A204.1 (cell line): ENCODE measurements at regions not wholly inside any gene's neighbourhood (a gene's known extent, or its start where the extent isn't known, plus 50 kb on each side); places are given as distances from the start of the nearest gene placed in this dataset.

Experiments
- FAIRE-seq: peaks from 2 replicates; lab custom pipeline; 2012; peaks lifted over from hg19 to GRCh38; lab: Jason Lieb, UNC

DNA sequence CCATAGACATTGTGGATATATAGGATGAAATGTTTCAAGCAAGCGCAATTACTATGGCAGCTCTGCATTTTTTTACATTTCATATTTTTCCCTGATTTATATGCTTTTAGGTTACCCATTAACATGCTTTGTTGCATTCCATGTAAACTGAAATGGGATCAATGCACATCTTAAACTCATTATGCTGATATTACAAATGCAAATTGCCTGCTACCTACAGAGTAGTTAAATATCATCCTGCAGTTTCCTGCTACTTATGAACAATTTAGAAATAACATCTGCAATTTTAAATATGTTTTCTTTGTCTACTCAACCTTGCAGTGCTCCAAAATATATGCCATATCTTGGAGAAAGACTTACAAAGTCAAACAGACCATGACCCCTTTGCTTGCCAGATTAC lies 526.9 kb upstream of the NECTIN3 start:
- no peak for FAIRE-seq

DNA sequence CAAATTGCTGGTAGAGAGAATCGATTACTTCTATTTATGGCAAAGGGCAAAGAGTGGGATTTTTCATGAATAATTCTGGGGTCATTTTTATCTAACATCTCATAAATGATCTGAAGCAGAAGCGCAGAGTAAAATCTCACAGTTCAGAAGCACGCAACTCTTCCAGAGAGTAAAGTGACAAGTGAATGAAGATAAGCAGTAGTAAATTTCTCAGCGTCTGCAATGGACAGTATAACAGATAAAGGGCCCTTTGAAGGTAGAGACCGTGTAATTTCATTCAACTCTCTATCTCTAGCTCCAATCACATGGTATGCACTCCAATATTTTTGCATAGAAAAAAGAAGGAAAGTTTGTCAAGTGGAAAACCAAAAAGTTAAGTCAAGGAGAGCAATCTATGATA lies 521.1 kb upstream of the NECTIN3 start:
- no peak for FAIRE-seq

DNA sequence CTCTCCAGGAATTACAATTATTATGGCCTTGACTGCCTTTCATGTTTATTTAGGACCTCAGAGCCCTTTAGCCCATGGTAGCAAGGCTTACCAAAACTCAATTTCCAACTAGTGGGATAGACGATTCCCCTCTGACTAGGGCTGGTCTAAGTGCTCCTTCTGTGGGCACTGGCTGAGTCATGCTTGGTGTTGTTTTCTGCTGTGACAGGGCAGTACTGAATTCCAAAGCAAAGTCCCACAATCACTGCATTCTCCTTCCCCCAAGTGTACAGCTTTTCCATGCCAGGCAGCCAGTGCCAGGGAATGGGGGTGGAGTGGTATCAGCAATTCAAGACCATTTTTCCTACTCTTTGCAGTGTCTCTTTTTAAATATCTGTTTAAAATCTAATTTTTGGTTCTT lies 509.0 kb upstream of the NECTIN3 start:
- FAIRE-seq: no peak

DNA sequence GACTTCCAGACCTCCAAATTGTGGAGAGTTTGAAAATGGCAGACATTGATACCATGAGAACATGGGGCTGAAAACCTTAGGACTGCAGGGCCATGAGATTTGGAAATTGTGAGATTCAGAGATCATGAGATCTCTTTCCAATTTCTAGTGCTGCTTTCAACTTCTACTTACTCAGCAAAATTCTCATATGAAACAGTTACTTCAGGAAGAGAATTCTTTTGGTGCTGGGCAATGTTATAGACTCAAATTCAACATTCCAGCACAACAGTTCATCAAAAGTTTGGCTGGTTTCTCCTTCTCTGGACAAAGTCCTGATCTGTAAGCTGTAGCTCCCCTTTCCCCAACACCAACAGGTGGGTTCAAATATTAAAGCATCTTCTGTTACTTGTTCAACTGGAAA lies 506.9 kb upstream of the NECTIN3 start:
- FAIRE-seq: no peak

DNA sequence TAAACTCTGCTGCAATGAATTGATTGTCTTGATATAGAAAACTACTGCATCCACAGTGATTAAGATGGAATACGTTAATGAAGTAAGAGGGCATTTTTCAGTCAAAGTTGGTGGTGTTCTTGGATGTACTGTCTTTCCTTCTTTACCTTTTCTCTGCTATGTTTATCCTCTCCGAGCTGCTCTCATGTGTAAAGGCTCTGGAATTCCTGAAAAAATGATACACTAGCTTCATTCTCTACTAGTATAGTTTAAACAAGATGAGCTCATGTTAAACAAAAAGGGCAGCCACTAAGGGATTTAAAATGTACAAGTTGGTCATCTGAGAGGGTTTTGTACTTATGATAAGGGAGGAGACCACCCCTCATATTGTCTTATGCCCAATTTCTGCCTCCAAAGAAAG lies 504.6 kb upstream of the NECTIN3 start:
- no peak for FAIRE-seq

DNA sequence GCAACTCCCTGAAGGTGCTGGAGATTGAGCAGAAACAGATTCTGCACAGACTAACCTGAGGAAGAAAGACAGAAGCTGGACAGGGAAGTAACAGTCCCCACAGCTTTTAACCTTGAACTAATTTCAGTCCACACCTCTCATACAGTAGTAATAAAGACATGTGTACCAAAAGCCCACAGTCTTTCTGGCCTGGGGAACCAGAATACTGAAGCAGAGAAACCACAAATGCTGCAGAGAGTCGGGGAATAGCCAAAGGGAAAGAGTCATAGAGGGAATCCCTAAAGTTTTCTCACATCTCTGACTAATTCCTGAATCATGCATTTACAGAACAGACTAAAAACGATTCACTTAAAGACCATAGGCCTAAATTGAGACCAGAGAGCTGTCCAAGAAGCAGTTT lies 503.4 kb upstream of the NECTIN3 start:
- FAIRE-seq: no peak

DNA sequence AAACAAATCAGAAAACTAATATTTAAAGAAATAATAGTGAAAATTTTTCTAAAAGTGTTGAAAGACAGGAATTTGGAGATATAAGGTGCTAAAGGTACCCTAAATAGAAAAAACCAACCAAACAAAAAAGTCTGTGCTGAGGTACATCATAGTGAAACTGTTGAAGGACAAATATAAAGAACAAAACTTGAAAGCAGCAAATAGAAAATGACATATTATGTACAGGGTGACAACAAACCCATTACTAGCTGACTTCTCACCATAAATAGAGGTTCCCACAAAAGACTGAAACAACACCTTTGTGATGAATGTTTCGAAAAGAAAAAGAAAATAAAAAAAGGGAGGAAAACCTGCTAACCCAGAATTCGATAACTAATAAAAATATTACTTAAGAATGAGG lies 502.5 kb upstream of the NECTIN3 start:
- FAIRE-seq: no peak

DNA sequence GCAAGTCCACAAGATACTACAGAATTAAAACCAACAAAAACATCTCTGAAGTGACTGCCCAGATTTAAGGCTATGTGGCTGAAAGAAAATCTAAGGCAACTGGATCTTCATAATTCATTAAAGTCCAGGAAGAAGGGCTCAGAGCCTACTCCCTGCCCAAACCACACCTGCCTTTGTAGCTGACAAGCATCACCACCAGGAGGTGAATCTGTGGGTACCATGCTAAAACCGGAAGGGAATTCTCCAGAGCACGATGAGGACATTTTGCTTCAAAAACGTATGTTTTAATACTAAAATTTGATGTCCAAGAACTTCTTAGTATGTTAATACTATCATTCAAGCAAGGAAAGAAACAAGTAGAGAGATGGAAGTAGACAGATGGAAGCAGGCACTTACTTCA lies 495.9 kb upstream of the NECTIN3 start:
- no peak for FAIRE-seq

DNA sequence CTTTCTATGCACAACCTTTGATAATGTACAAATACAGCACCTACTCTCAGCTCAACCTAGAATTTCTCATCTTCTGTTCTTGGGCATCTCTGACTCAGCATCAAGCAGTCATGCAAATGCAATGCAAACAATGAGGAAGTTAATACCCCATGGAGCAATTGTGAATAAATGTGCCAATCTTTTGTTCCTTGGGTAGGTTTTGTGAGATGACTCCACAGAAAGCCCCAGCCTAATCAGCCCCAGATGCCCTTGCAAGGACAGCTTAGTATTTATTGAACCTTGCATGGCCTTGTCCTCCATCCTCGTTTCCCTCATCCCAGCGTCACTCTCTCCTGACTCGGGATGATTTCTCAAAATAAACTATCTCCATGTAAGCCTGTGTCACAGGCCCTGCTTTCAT lies 494.7 kb upstream of the NECTIN3 start:
- no peak for FAIRE-seq

DNA sequence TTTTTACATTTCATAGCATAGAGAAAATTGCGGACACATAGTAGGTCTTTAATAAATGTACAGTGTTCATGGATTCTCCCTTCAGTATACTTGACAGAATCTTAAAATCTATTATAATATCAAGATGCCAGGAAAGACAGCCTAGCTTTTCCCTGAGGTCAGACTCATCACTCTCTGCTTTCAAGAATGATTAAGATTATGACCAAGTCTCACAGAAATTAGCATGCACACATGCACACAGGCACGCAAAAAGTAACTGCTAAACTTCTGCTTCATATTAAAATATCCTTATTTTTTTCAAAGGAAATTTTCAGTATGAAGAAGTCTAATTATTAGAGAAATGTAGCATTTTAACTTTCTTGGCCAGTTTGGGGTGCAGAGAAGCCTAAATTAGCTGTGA lies 493.8 kb upstream of the NECTIN3 start:
- FAIRE-seq: no peak

DNA sequence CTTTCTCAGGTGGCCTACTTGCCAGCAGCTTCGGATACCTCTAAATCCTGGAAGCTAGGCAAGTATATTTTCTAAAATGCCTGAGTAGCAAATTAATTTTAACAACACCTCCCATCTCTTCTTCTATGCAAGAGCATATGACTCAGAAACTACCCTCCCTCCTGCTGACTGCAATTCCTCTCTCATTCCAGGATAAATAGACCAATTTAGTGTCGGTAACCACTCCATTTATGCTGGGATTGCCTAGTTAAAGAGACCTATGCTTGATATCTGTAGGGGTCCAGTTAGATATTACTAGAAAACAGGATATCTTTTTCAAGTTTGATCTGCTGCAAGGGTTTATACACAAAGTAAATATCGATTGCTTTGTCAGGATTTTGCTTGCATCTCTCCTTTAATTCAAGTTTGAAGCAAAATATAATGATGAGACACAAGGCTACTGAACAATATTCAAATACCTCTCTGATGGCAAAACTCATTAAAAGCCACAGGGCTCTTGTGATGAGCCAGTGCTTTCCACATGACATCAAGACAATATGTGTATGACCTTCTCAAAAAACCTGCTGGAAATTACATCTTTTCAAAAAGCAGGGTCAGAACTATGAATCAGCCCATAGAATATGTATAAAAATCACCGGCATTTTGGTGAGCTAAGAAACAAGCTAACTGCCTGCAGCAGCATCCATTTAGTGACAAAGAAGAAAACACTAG lies 491.6 kb upstream of the NECTIN3 start:
- no peak for FAIRE-seq

DNA sequence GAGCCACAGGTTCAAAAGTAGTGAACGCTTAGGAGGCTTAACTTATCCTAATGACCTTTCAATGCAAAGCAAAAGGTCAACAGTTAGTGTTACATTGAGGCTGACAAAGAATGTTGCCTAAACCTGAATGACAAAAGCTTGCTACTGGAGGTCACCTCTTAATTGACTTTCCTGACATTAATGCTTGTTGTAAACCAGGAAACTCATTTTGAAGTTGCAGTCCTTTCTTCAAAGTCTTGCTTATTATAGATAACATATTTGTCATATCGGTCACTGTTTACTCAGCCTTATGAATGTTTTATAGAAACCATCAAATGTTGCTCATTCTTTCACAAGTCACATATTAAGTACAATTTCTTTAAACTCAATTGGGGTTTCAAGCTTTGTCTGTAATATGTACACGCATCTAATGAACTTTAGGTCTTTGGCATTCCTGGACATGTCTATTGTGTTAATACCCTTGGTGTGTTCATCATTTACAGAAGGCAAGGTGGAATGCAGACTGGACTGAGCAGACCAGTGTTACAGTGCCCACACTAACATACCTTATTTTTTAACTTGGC lies 488.2 kb upstream of the NECTIN3 start:
- no peak for FAIRE-seq

DNA sequence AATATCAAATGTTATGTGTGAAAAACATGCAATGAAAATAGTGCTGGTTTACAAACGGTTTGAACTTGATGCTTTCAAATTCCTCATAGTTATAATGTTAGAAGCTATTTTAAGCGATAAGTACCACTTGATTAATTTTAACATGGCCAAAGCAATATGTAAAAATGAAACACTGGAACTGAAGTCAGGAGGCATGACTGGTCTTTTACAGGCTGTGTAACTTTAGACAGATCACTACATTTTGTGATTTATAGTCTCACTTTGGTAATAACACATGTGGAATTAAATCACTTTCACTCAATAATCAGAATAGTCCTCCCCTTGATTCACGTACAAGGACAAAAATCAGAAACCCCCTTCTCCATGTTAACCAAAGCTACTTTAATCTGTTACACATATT lies 482.7 kb upstream of the NECTIN3 start:
- FAIRE-seq: no peak

DNA sequence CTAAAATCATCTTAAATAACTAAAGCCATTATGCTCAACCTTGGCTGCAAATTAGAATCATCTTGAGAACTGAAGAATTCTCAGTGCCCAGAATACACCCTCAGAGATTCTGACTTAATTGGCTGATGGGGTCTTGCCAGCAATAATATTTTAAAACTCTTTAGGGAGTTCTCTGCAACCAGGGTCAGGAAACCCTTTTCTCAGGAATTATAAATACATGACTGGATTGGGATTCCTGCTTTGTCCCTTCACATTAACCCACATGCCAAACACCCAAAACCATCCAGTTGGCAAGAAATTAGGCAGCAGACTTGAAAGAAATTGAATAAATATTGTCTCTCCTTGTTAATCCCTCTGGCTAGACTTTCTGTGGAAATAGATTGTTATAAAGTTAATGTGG lies 482.3 kb upstream of the NECTIN3 start:
- no peak for FAIRE-seq

DNA sequence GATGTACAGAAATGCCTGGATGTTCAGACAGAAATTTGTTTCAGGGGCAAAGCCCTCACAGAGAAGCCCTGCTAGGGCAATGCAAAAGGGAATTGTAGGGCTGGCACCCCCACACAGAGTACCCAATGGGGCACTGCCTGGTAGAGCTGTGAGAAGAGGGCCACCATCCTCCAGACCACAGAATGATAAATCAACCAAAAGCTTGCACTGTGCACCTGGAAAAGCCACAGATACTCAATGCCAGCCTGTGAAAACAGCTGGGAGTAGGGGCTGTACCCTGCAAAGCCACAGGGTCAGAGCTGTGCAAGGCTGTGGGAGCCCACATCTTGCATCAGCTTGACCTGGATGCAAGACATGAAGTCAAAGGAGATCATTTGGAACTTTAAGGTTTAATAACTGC lies 477.9 kb upstream of the NECTIN3 start:
- FAIRE-seq: no peak

DNA sequence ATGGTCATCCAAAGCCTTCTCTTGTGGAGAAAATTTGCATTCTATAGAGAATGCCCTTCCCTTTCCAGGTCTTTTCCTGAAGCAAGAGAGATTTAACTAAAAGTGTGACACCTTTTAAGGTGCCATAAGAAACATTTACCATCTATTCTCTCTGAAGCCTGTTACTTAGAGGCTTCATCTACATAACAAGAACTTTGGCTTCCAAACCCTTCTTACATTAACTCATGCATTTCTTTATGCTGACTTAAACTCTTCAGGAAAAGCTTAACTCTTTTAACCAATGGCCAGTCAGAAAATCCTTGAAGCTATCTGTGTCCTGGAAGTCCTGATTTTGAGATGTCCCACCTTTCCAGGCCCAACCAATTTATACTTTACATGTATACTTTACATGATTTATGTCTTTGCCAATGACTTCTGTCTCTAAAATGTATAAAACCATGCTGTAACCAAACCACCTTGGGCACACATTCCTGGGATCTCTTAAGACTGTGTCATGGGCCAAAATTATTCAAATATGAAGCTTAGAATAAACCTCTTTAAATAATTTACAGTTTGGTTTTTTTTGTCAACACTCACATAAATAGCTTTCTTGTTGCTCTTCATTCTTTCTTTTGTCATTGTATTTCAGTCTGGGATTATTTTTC lies 472.6 kb upstream of the NECTIN3 start:
- no peak for FAIRE-seq

DNA sequence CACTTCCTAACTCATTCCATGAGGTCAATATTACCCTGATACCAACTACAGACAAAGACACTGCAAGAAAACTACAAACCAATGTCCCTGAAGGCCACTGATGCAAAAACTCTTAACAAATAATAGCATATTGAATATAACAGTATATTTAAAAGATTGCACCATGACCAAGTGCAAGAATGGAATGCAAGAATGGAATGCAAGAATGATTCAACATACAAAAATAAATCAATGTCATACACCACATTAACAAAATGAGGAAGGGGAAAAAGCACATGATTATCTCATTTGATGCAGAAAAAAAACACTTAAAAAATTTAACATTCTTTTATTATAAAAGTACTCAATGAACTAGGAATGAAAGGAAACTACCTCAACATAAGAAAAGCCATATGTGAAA lies 463.1 kb upstream of the NECTIN3 start:
- FAIRE-seq: no peak

DNA sequence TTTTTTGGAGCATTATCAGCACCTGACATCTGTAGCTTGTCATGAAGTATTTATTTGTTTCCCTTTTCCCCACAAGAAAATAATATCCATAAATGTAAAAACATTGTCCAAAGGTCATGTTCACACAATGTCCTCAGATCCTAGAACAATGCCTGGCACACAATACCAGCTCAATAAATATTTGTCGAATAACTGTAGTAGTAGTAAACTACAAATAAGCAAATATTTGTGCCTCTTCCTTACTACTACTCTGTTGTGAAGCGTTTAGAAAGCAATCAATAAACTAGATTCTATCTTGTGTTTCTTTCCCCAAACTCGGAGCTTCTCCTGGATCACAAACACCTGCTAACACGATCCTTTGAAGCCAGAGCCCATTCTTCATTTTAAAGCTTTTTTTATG lies 459.6 kb upstream of the NECTIN3 start:
- FAIRE-seq: no peak

DNA sequence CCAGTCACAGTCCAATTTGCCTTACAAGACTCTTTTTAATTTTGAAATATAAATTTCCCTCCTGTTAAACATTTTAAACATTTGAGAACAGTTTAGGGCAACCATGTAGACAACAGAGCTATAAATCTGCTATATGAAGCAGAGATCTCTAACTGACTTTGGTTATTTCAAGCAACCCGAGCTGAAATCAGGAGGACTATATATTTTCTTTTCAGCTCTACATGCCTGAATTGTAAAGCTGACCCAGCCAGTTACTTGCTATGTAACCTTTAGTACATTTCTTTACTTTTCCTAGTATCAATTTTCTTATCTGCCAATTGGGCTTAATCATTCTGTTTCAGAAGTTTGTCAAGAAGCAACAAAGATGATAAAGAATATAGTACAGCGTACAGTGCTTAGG lies 457.4 kb upstream of the NECTIN3 start:
- FAIRE-seq: no peak

DNA sequence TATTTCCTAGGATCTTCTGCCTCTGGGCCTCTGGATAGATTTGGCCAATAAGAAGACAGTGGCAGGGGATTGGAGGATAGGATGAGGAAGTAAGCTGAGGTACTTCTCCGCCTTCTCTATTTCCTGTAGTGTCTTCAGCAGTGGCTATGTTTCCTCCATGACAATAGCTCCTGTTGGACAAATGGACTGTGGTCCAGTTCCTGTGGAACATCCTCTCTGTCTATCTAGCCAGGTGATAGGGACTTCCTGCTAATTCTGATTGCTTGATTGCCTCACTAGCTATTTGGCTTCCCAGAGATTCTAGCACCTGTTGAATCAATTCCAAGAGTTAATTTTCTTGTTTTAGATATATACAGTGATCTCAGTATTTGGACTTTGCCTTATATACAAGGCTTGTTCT lies 456.2 kb upstream of the NECTIN3 start:
- FAIRE-seq: no peak

DNA sequence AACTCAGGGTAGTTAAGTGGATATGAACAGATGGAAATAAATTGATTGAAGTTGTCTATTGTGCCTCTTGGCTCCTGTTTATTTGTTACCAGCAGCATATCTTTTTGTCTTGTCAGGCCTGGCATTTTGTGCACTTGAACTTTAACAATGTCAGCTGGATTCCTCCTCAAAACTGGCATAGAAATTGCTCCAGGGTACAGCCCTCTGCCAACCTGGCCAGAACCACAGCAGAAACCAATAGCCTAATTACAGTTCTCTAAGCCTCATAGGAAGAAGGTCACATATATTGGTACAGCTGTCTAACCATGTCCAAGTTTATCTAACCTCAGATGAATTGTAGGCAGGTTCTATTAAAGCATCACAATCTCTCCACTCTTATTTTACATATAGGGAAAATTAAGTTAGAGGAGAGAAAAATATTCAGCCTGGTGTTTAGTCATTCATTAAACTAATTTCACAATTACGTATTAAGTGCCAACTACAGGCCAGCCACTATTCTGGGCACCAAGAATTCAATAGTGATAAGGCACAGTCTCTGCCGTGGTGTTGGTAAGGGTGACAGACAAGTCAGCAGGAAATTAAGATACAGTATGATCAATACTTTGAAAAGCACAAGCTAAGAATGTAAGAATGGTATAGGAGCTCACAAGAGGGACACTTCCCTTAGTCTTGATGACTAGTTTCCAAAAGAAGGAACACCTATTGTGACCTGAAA lies 452.9 kb upstream of the NECTIN3 start:
- FAIRE-seq: no peak

DNA sequence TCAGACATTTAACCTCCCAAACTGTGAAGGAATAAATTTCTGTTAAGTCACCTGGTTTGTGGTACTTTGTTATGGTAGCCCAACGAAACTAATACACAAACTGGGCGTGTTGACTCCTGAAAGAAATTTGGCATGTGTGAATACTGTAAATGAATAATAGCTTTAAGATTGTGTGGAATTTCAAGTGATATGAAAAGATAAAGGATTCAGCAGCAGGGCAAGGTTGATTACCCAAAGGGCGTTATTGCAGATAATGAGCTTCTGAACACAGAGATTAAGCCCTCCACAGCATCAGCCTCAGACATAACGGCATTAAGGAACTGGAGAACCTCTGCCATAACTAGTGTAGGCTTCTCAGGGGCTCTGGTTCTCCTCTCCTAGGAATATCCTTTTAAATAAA lies 451.5 kb upstream of the NECTIN3 start:
- no peak for FAIRE-seq

DNA sequence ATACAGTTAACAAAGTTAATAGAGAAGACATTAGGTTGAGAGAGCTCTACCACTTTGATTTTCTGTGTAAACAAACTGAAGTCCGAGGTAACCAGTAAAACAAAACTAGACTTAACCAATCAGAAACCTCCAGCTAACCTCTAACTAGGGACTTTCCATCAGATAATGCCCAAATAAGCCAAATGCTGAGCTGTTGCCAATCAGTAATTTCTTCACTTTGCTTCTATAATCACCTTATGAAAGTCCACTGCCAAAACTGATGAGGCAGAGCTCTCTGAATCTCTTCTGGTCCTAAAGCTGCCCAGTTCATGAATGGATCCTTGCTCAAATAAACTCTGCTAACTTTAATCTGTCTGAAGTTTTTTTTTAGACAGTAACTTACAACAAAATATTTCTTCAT lies 448.0 kb upstream of the NECTIN3 start:
- no peak for FAIRE-seq

DNA sequence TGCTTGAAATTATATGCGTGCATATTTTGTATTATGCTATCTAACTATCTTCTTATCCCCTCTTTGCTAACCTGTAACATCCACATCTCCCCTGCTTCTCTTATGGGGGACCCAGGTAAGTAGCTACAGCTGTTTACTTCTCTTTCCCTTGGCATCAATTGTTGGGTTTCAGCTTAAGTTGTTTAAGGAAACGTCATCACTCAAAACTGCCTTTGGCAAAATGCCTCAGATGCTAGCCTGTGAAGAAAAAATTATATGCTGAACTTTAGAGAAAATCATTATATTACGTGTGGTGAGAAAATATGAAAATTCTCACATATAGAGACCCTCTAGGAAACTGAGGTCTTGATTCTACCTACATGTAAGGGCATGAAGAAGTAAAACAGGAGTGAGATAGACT lies 447.0 kb upstream of the NECTIN3 start:
- FAIRE-seq: no peak
